IPS DF 6.9 (cell line): ENCODE measurements at regions not wholly inside any gene's neighbourhood (a gene's known extent, or its start where the extent isn't known, plus 50 kb on each side); places are given as distances from the start of the nearest gene placed in this dataset.
"Not testable (repeated sequence)": the region's sequence is repeated elsewhere in the genome, so short reads cannot be mapped to it uniquely, and the experiment has no call there.

Source experiments
- DNase-seq: peaks from one replicate; pipeline ENCODE4 v3.0.0-alpha.2; 2013; ENCODE audit warnings: low read depth, low spot score
- H3K27ac ChIP-seq: one replicate; pipeline ENCODE4 v1.5.1; 2013; ENCODE audit warnings: low read length, control low read depth
- H3K27me3 ChIP-seq: 2 replicates; pipeline ENCODE4 v1.6.1; 2013; ENCODE audit warnings: mild to moderate bottlenecking, low read length; ENCODE audit not compliant: control insufficient read depth, insufficient read depth
- H3K36me3 ChIP-seq: 2 replicates; pipeline ENCODE4 v1.6.1; 2013; ENCODE audit warnings: low read length; ENCODE audit not compliant: control insufficient read depth, insufficient read depth
- H3K4me1 ChIP-seq: 2 replicates; pipeline ENCODE4 v1.6.1; 2013; ENCODE audit warnings: low read length; ENCODE audit not compliant: control insufficient read depth, insufficient read depth
- H3K4me3 ChIP-seq: 2 replicates; pipeline ENCODE4 v1.5.1; 2013; ENCODE audit warnings: mild to moderate bottlenecking, low read length
- H3K9me3 ChIP-seq: 2 replicates; pipeline ENCODE4 v1.6.1; 2013; ENCODE audit warnings: low read length, inconsistent platforms; ENCODE audit not compliant: control insufficient read depth, insufficient read depth
- WGBS: extraction: QIAGEN DNeasy Blood & Tissue Kit; methylation state at CpG from one replicate; pipeline ENCODE4 v1.1.7; 2013; ENCODE audit warnings: mixed read lengths, missing lambda C conversion rate; ENCODE audit not compliant: insufficient read length, insufficient coverage; 5-methylcytosine and 5-hydroxymethylcytosine counted together

DNA sequence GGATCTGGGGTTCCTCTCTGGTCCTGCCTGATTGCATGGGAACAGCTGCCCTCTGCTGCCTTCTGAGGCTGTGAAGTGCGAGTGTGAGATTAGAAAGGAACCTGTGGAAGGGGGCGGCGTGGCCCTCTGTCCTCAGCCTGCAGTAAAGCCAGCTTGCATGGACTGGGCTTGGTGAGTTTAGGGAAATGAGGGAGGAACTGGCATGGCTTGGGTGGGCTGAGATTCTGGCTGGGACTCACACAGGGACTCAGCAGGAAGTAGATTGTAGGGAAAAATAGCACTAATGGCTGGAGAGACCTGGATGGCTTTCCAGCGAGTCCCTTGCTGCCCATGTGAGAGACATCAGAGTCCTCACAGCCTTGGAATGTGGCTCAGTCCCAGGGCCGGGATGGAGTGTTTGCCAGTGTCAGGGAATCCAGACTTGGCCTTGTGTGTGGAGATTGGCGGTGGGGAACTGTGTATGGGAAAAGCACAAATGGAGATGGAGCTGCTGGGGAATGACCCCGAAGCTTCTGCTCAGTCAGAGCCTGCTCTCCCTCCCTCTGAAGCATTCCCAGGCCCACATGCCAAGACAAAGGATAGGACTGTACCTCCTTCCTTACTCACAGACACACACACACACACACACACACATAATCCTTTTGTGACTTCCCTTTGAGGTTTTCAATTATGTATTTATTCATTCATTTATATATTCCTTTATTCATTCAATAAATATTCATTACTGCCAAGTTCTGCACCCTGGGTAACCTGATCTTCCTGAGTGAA is 115.4 kb downstream of the ACAA2 start:
- H3K9me3 ChIP-seq: no peaks in the 10 kb centered on the region
- peaks cover 5% of the 10 kb centered on the region; the same call in 1 of the 2 replicates for H3K4me1 ChIP-seq
- WGBS: no CpG with 5 or more reads among the region's 7 CpGs
- no peak overlapping the region for H3K4me3 ChIP-seq
- no peak overlapping the region for H3K27ac ChIP-seq
- DNase-seq: no peak
- H3K36me3 ChIP-seq: no peaks in the 10 kb centered on the region
- H3K27me3 ChIP-seq: no peaks in the 10 kb centered on the region

DNA sequence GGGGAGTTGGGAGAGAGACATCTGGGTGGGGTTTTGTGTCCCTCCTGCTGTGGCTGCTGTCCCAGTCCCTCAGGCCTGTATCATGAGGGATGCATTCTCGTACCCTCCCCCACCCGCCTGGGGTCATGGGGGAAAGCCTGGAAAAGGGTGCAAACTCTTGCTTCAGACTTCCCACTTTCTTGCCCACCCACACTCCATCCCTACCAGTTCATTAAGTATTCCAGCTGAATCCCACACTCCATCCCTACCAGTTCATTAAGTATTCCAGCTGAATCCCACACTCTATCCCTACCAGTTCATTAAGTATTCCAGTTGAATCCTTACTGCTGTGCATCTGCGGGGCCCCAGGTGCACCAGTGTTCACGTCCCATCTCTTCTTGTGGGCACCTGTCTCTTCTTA is 116.3 kb downstream of the ACAA2 start:
- Histone ChIP-seq H3K4me3 (no peak overlapping the region), H3K36me3 (no peaks in the 10 kb centered on the region), H3K9me3 (no peaks in the 10 kb centered on the region), H3K27me3 (no peaks in the 10 kb centered on the region), H3K27ac (no peak overlapping the region), H3K4me1 (peaks cover 5% of the 10 kb centered on the region; the same call in 1 of the 2 replicates)
- no peak for DNase-seq
- no CpG with 5 or more reads among the region's 4 CpGs for WGBS

DNA sequence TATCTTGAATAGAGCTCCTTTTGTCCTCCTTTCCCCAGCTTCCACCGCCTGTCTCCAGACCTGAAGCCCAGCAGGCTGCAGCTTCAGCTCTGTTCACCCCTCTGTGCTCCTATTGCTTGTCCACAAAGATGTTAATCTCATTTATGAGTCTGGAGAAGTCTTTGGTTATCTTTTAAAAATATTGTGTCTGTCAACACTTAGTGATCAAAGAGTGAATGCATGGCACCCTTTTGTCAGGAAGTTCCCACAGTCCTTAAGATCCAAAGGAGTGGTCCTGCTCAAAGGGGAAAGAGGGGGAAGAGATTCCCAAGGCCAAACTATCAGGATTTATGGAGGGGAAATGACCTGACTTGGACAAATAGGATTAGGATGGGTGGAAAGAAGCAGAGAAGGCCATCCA is 118.9 kb downstream of the ACAA2 start:
- Histone ChIP-seq H3K36me3 (no peaks in the 10 kb centered on the region), H3K4me1 (peaks cover 5% of the 10 kb centered on the region; the same call in 1 of the 2 replicates), H3K27me3 (no peaks in the 10 kb centered on the region), H3K9me3 (no peaks in the 10 kb centered on the region), H3K4me3 (no peak overlapping the region), H3K27ac (no peak overlapping the region)
- no peak for DNase-seq
- WGBS: no CpG with 5 or more reads among the region's 1 CpG

DNA sequence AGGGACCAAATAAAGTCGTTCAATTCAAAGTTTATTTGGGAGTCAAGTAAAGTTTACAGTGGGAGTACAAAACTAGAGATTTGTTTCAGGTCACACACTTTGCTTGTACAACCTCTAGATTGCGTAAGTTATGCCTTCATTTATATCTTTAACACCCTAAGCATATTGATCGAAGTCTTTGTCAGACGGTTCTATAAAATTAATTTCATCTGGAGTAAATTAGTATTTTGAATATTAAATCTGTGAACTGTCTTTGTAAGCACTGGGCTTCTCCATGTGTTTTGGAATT is 119.7 kb downstream of the ACAA2 start:
- Histone ChIP-seq H3K36me3 (no peaks in the 10 kb centered on the region), H3K4me3 (no peak overlapping the region), H3K27ac (no peak overlapping the region), H3K9me3 (no peaks in the 10 kb centered on the region), H3K27me3 (no peaks in the 10 kb centered on the region), H3K4me1 (peaks cover 4% of the 10 kb centered on the region; the same call in 1 of the 2 replicates)
- no peak for DNase-seq
- no CpG with 5 or more reads among the region's 4 CpGs for WGBS

DNA sequence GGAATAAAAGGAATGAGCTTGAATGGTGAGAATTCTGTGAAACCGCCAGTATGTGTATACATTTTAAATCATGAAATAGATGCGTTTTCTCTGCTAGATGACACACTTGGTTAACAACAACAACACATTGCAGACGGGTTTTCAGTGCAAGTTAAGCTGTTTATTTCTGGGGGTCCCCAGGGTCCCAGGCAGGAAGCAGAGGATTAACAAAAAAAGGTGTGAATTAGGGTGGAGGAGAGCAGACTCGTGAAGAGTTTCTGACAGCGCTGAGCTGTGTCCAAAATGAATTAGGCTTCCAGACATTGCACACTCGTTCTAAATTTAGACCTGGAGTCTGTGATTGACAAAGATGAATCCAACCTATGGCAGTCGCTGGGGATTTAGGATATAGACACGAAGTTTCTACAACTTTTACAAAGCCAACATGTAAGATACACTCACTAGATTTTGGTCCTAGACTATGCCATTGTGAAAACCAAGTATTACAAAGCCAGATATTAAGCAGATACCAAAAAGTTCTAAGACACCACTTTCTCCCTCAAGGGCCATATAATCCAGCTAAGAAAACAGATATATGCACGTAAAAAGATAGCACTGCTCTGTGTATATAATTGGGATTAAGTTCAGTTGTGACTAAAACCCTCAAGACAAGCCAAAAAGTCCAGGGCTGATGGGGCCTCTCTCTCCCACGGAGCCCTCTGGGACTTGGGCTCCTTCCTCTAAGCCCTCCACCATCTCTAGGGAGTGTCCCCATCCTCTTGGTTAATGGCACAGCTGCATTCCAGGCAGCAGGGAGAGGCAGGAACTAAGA is 120.2 kb downstream of the ACAA2 start:
- WGBS: no CpG with 5 or more reads among the region's 10 CpGs
- DNase-seq: no peak
- Histone ChIP-seq H3K27me3 (no peaks in the 10 kb centered on the region), H3K4me1 (0 out of 2 replicates have a peak, but pooled peaks cover 1% of the 10 kb centered on the region), H3K9me3 (no peaks in the 10 kb centered on the region), H3K4me3 (no peak overlapping the region), H3K27ac (no peak overlapping the region), H3K36me3 (no peaks in the 10 kb centered on the region)

DNA sequence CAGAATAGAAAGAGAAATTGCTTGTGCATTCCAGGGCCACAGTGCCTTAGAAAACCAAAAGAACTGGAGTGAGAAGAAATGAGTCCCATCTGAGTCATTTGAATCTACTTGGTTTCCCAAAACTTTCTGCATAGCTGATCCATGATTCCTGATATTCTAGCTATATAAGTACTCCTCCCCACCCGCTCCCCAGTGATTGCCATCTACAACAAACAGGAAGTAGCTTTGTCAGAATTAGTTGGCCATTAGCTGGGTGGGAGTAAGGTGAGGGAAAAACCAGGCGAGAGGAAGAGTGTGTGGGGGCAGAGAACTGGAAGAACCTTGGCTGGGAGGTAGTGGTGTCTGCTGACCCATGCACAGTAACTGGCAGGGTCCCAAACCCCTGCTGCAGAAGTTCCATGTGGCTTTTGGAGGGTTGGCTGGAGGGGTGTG is 122.1 kb downstream of the ACAA2 start:
- H3K36me3 ChIP-seq: no peaks in the 10 kb centered on the region
- no peaks in the 10 kb centered on the region for H3K27me3 ChIP-seq
- WGBS: no CpG with 5 or more reads among the region's 2 CpGs
- H3K4me1 ChIP-seq: no peaks in the 10 kb centered on the region
- no peak for DNase-seq
- no peak overlapping the region for H3K27ac ChIP-seq
- H3K9me3 ChIP-seq: no peaks in the 10 kb centered on the region
- H3K4me3 ChIP-seq: no peak overlapping the region

DNA sequence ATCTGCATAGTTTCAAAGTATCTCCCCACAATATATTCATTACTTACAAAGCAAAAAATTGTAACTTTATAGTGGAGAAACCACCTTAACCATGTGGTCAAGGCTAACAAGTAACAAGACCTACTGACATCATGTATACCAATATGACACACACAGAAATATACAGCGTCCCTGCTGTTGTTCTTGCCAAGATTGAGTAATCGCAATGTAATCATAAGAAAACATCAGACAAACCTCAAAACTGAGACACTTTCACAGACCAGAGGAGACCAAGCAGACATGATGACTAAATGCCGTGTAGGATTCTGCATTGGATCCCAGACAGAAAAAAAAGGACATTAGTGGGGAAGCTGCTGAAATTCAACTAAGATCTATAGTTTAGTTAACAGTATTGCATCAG is 123.0 kb downstream of the ACAA2 start:
- Histone ChIP-seq H3K27me3 (no peaks in the 10 kb centered on the region), H3K36me3 (no peaks in the 10 kb centered on the region), H3K27ac (no peak overlapping the region), H3K4me3 (no peak overlapping the region), H3K9me3 (no peaks in the 10 kb centered on the region), H3K4me1 (no peaks in the 10 kb centered on the region)
- no CpG with 5 or more reads among the region's 3 CpGs for WGBS
- DNase-seq: no peak

DNA sequence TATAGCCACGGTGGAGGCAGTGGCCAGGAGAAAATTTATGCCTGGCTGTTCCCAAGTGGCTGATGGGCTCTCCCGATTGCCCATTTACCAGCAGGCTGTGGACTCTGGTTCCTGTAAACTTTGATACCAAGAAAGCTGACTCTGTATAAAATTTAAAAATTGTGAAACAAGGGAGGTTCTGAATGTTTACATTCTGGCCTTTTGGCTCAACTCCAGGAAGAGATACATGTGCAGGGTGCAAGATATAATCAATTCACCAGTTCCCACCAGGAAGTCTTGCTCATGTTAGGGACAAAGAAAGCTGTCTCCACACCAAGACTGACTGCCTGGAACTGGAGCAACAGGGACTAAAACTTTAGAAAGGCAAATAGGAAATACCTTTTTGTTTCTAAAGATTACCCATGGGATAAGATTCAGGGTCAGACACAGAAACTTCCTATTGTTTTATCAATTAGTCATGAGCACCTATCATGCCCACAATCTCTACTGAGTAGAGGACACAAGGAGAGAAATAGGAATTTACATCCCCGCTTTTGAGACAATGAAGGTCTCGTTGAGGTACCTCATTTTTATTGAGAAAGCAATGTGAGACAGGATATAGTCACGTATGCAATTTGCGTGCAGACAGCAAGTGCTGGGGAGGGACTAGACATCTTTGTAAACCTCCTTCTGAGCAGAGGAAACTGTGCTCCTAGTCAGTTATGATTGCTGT is 123.5 kb downstream of the LIPG start:
- WGBS: no CpG with 5 or more reads among the region's 6 CpGs
- Histone ChIP-seq H3K4me1 (no peaks in the 10 kb centered on the region), H3K9me3 (no peaks in the 10 kb centered on the region), H3K27ac (no peak overlapping the region), H3K4me3 (no peak overlapping the region), H3K36me3 (no peaks in the 10 kb centered on the region), H3K27me3 (no peaks in the 10 kb centered on the region)
- no peak for DNase-seq

DNA sequence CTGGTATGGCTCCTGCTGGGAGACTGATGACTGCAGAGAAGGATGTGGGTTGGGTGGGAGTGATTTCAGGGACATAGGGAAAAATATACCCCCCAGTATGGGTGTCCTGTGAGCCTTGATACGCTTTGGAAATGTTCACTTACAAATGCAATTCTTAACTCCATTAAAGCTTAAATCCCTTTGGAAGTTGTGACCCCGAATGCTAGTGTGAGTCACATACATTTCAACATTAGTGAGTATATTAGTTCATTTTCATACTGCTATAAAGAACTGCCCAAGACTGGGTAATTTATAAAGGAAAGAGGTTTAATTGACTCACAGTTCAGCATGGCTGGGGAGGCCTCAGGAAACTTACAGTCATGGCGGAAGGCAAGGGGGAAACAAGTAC is 120.9 kb downstream of the LIPG start:
- H3K4me3 ChIP-seq, H3K9me3 ChIP-seq, DNase-seq, H3K27ac ChIP-seq, H3K27me3 ChIP-seq, H3K36me3 ChIP-seq, H3K4me1 ChIP-seq: not testable (repeated sequence)
- WGBS: no CpG with 5 or more reads among the region's 3 CpGs

DNA sequence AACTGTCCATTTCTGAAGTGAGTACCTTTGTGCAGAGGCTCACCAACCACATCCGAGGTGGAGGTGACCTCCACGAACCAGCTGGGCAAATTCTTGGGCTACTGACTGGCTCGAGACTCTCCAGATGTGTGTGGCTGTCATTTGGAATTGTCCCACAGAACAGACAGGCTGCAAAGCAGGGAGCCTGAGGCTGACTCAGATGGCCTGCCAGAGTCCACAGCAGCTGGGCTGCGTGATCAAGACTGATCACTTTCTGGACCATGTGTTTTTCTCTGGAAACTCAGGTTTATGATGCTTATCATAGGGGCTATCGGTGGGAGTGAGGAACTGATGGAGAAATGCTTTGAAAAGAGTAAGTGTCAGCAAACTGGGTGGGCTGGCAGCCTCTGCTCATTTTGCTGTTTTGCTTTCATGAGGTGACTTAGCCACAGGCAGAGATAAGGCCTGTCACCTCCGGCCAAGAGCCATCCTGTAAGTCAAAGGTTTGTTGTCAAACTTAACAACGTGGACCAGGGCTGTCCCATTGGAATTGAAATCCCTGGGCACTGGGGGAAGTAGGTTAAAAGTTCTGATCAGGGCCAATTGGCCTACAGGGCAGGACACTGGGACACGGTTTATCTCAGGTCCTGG is 120.4 kb downstream of the LIPG start:
- Histone ChIP-seq H3K4me1 (no peaks in the 10 kb centered on the region), H3K9me3 (no peaks in the 10 kb centered on the region), H3K27ac (no peak overlapping the region), H3K36me3 (no peaks in the 10 kb centered on the region), H3K27me3 (no peaks in the 10 kb centered on the region), H3K4me3 (no peak overlapping the region)
- WGBS: no CpG with 5 or more reads among the region's 8 CpGs
- no peak for DNase-seq
